ENCODE measurements at regions not wholly inside any gene's neighbourhood (a gene's known extent, or its start where the extent isn't known, plus 50 kb on each side); places are given as distances from the start of the nearest gene placed in this dataset.

- H3K4me3 ChIP-seq (replicated peaks; ENCODE audit: insufficient read depth, low read length): no peak overlapping the region
- no peak overlapping the region for H3K27ac ChIP-seq (replicated peaks)
- no peak for DNase-seq (ENCODE audit: low read depth in 1 of 2, low spot score in 1 of 2)
- no peak for TF ChIP-seq POLR2AphosphoS5 (IDR thresholded peaks at IDR 0.05; ENCODE audit: low read depth)
- no peak for TF ChIP-seq SPI1 (IDR thresholded peaks at IDR 0.05; ENCODE audit: borderline replicate concordance, low read depth)
- TF ChIP-seq GABPA (IDR thresholded peaks at IDR 0.05; ENCODE audit: low read depth): no peak
- TF ChIP-seq, protein P1, sequence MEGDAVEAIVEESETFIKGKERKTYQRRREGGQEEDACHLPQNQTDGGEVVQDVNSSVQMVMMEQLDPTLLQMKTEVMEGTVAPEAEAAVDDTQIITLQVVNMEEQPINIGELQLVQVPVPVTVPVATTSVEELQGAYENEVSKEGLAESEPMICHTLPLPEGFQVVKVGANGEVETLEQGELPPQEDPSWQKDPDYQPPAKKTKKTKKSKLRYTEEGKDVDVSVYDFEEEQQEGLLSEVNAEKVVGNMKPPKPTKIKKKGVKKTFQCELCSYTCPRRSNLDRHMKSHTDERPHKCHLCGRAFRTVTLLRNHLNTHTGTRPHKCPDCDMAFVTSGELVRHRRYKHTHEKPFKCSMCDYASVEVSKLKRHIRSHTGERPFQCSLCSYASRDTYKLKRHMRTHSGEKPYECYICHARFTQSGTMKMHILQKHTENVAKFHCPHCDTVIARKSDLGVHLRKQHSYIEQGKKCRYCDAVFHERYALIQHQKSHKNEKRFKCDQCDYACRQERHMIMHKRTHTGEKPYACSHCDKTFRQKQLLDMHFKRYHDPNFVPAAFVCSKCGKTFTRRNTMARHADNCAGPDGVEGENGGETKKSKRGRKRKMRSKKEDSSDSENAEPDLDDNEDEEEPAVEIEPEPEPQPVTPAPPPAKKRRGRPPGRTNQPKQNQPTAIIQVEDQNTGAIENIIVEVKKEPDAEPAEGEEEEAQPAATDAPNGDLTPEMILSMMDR (IDR thresholded peaks at IDR 0.05; ENCODE audit: insufficient read depth, low read length): no peak
- TF ChIP-seq, protein P2, sequence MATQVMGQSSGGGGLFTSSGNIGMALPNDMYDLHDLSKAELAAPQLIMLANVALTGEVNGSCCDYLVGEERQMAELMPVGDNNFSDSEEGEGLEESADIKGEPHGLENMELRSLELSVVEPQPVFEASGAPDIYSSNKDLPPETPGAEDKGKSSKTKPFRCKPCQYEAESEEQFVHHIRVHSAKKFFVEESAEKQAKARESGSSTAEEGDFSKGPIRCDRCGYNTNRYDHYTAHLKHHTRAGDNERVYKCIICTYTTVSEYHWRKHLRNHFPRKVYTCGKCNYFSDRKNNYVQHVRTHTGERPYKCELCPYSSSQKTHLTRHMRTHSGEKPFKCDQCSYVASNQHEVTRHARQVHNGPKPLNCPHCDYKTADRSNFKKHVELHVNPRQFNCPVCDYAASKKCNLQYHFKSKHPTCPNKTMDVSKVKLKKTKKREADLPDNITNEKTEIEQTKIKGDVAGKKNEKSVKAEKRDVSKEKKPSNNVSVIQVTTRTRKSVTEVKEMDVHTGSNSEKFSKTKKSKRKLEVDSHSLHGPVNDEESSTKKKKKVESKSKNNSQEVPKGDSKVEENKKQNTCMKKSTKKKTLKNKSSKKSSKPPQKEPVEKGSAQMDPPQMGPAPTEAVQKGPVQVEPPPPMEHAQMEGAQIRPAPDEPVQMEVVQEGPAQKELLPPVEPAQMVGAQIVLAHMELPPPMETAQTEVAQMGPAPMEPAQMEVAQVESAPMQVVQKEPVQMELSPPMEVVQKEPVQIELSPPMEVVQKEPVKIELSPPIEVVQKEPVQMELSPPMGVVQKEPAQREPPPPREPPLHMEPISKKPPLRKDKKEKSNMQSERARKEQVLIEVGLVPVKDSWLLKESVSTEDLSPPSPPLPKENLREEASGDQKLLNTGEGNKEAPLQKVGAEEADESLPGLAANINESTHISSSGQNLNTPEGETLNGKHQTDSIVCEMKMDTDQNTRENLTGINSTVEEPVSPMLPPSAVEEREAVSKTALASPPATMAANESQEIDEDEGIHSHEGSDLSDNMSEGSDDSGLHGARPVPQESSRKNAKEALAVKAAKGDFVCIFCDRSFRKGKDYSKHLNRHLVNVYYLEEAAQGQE (IDR thresholded peaks at IDR 0.05; ENCODE audit: insufficient replicate concordance, low read depth): no peak
- peaks cover 3% of the 10 kb centered on the region for H3K27me3 ChIP-seq (ENCODE audit: insufficient read depth, poor library complexity, severe bottlenecking)
Measured at GRCh38 chrX:74180716-74181115, 123.3 kb upstream of the ZCCHC13 start.

DNA sequence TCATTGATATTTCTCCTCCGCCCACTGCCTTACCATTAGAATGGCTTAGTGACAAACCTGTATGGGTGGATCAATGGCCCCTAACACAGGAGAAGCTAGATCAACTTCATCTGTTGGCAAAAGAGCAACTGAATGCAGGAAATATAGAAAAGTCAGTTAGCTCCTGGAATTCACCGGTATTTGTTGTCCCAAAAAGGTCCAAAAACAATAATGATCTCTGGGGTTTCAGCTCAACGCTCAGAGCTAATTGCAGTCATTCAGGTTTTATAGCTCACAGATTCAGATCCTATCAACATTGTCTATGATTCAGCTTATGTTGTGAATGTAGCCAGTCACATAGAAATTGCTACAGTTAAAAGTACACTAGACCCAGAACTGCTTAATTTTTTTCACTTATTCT lies 124.0 kb upstream of the ZCCHC13 start:
- DNase-seq (ENCODE audit: low read depth in 1 of 2, low spot score in 1 of 2): no peak
- TF ChIP-seq, protein P1 (IDR thresholded peaks at IDR 0.05; ENCODE audit: insufficient read depth, low read length): no peak
- TF ChIP-seq POLR2AphosphoS5 (IDR thresholded peaks at IDR 0.05; ENCODE audit: low read depth) (no peak), GABPA (IDR thresholded peaks at IDR 0.05; ENCODE audit: low read depth) (no peak), SPI1 (IDR thresholded peaks at IDR 0.05; ENCODE audit: borderline replicate concordance, low read depth) (no peak)
- TF ChIP-seq, protein P2 (IDR thresholded peaks at IDR 0.05; ENCODE audit: insufficient replicate concordance, low read depth): no peak
- H3K27ac ChIP-seq (replicated peaks): no peak overlapping the region
- H3K27me3 ChIP-seq (ENCODE audit: insufficient read depth, poor library complexity, severe bottlenecking): peaks cover 3% of the 10 kb centered on the region
- no peak overlapping the region for H3K4me3 ChIP-seq (replicated peaks; ENCODE audit: insufficient read depth, low read length)

DNA sequence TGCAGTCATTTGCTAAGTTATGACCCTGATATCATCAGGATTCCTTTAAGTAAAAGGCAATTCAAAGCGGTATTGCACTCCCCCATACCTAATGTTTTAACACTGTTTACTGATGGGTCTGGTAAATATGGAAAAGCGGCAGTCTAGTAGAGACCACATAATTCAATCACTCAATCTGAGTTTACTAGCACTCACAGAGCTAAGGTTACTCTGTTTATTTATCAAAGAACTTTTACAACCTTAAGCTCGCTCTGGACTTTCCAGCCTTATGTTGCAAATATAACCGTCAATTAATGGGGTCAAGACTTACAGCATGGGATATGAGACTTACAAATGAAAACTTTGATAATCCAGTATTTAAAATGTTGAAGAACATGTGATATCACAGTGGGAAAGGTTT lies 124.5 kb upstream of the ZCCHC13 start:
- TF ChIP-seq POLR2AphosphoS5 (IDR thresholded peaks at IDR 0.05; ENCODE audit: low read depth) (no peak), SPI1 (IDR thresholded peaks at IDR 0.05; ENCODE audit: borderline replicate concordance, low read depth) (no peak), GABPA (IDR thresholded peaks at IDR 0.05; ENCODE audit: low read depth) (no peak)
- TF ChIP-seq, protein P2 (IDR thresholded peaks at IDR 0.05; ENCODE audit: insufficient replicate concordance, low read depth): no peak
- TF ChIP-seq, protein P1 (IDR thresholded peaks at IDR 0.05; ENCODE audit: insufficient read depth, low read length): no peak

More for the DNA sequence above, 124.5 kb upstream of the ZCCHC13 start:
- DNase-seq (ENCODE audit: low read depth in 1 of 2, low spot score in 1 of 2): no peak
- no peak overlapping the region for H3K27ac ChIP-seq (replicated peaks)
- peaks cover 3% of the 10 kb centered on the region for H3K27me3 ChIP-seq (ENCODE audit: insufficient read depth, poor library complexity, severe bottlenecking)
- no peak overlapping the region for H3K4me3 ChIP-seq (replicated peaks; ENCODE audit: insufficient read depth, low read length)
